Left cardiac atrium (tissue), 4 donors: ENCODE measurements at regions not wholly inside any gene's neighbourhood (a gene's known extent, or its start where the extent isn't known, plus 50 kb on each side); places are given as distances from the start of the nearest gene placed in this dataset.
"Not testable (repeated sequence)": the region's sequence is repeated elsewhere in the genome, so short reads cannot be mapped to it uniquely, and the experiment has no call there.

Experiments used
- ATAC-seq, 2 donors: fragments of 200-7000 bp; cut with Tn5 transposase; one replicate each; pipeline ENCODE4 v1.9.1; 2020; ENCODE audit warnings: mild to moderate bottlenecking in 2 of 2, moderate library complexity in 2 of 2
- DNase-seq: peaks from one replicate; pipeline ENCODE4 v3.0.0-alpha.2; 2020
- intact Hi-C, 2 donors: fragments of 100-400 bp; cut with DNase I; formaldehyde crosslinking; loops; one replicate each; pipeline versions ENCODE4 v1.14.1 to v1.15.1; 2022 to 2023
- donor health status: DM: no; HTN: yes; CAD: no.
- donor health status: DM: no; HTN: yes; CAD: no; lungs with severe emphysema.
- donor health status: DM: yes; HTN: yes; CAD: no.
- donor health status: Dilated cardiomyopathy.

DNA sequence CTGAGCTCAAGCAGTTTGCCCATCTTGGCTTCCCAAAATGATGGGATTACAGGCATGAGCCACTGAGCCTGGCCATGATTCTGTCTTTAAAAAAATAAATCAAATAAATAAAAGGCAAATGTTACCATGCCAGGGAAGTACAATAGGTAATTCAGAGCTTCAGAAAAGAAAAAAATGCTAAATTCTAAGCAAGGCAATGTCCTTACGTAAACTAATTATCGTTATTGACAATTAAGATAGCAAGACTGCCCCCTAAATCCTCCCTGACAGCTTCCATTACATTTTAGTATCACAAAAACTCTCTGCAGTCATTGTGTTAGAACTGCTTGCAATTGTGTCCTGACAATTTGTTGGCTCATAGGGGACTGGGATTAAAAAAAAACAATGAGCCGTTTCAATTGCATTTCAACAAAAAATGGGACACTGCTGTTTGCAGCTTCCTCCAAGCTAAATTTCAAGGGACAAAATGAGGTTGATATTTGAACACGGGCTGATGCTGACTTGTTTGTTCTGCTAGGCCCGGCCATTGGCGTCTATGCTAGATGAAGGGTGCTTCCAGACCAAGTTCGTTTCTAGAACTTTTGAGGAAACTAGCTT is 88.9 kb downstream of the MOGAT1 start:
- no peak for ATAC-seq
- no peak for DNase-seq
- intact Hi-C loops, result no loop called here

DNA sequence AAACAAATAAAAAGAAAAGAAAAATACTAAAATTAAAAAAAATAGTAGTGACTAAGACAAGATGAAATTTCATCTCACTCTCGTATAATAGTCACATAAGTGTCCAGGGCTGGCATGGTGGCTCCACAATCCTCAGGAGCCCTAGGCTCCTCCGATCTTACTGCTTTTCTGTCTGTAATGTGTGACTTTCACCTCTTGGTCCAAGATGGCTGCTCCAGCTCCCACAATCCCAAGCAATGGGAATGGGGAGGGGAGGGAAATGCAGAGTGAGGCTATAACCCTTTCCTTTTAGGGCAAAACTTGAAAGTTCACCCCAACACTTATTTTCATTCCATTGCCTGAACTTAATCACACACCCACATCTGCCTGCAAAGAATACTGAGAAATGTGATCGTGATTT is 90.4 kb downstream of the MOGAT1 start:
- intact Hi-C loops, result no loop called here
- ATAC-seq, result no peak
- no peak for DNase-seq

DNA sequence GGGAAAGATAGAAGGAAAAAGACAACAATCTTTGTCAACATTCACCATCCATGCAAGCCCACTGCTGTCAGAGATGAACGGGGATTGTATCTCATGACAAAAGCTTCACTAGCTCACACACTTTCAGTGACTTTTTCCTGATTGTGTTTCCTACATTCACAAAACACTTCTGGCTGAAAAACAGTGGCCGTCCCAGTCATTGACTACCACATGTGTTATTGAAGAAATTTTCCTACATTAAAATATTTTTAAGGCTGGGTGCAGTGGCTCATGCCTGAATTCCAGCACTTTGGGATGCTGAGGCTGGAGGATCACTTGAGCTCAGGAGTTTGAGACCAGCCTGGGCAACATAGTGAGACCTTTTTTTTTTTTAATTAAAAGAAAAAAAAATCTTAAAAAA is 90.9 kb downstream of the MOGAT1 start:
- DNase-seq (no peak), ATAC-seq (no peak)
- intact Hi-C loops, result no loop called here

DNA sequence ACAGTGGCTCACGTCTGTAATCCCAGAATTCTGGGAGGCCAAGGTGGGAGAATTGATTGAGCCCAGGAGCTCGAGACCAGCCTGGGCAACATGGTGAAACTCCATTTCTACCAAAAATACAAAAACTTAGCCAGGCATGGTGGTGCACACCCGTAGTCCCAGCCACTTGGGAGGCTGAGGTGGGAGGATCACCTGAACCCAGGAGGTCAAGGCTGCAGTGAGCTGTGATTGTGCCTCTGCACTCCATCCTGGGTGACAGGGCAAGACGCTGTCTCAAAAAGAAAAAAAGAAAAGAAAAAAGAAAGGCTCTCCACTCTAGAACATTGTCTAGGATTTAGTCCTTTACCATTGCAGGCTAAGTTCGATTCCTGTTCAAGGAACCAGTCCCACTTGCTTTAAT is 94.4 kb downstream of the MOGAT1 start:
- intact Hi-C loops, DNase-seq, ATAC-seq: not testable (repeated sequence)

DNA sequence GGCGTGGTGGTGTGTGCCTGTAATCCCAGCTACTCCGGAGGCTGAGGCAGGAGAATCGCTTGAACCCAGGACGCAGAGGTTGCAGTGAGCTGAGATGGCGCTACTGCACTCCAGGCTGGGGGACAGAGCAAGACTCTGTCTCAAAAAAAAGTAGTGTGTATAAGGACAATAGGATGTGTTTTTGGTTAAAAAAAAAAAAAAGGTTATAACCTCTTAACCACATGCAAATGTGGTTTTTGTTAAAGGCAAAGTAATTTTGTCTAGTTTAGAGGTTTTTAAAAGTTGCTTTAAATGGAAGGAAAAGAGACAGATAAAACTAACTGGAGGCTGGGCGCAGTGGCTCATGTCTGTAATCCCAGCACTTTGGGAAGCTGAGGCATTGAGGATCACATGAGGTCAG is 92.8 kb upstream of the ACSL3 start:
- ATAC-seq, intact Hi-C loops, DNase-seq: not testable (repeated sequence)

DNA sequence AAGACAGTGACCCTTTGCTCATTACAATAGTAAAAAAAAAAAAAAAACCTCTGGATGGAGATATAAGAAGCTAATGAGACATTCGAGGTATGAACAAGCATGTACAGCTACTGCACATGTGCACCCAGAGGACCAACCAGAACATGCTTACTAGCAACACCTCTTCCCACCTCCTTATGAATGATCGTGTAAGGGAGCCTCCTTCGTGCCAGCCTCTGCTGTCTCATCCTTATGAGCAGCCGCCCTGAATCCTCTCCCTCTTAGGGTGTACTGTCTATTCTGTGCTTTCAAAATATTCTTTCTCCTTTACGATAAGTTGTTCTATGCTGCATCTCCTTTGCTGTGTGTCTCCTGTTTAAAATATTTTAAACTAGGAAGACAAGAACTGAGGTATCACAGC is 91.4 kb upstream of the ACSL3 start:
- DNase-seq, result no peak
- intact Hi-C loops, result no loop called here

DNA sequence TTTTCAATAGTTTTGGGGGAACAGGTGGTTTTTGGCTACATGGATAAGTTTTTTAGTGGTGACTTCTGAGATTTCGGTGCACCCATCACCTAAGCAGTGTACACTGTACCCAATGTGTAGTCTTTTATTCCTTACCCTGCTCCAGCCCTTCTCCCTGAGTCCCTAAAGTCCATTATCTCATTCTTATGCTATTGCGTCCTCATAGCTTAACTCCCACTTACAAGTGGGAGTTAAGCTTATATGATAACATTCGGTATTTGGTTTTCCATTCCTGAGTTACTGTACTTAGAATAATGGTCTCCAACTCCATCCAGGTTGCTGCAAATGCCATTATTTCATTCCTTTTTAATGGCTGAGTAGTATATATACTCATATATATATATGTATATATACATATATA is 90.9 kb upstream of the ACSL3 start:
- DNase-seq, result no peak
- intact Hi-C loops, result no loop called here

More for the DNA sequence above, 91.4 kb upstream of the ACSL3 start:
- peak in 1 of 2 donors; percentile 81 for ATAC-seq

DNA sequence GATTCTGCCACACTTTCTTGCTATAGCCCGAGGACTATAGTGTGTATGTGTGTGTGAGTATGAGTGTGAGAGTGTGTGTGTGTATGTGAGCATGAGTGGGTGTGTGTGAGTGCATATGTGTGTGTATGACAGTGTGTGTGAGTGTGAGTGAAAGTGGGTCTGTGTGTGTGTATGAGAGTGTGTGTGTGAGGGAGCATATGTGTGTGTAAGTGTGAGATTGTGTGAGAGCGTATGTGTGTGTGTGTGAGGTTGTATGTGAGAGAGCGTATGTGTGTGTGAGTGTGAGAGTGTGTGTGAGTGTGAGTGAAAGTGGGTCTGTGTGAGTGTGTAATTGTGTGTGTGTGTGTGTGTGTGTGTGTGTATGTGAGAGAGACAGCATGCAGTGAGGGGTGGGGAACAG is 89.0 kb upstream of the ACSL3 start:
- ATAC-seq, result no peak
- DNase-seq, result no peak
- intact Hi-C loops, result no loop called here

More for the DNA sequence above, 90.9 kb upstream of the ACSL3 start:
- no peak for ATAC-seq

DNA sequence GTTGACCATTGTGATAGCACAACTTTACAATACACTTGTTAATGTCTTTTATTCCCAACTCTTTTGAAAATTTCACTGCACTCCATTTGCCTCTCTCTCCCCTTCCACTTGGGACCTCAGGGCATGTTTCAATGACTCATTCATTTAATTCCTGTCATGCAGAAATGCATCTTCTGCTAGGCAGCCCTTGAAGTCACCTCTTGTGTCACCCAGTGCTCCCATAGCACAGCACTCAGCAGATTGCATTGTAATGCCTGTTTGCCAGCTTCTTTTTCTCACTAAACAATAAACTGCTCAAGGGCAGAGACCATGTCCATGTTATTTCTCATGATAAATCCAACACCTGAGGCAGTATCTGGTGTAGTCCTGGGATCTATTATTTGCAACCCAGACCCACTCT is 85.9 kb upstream of the ACSL3 start:
- intact Hi-C loops, result no loop called here
- ATAC-seq (no peak), DNase-seq (no peak)

DNA sequence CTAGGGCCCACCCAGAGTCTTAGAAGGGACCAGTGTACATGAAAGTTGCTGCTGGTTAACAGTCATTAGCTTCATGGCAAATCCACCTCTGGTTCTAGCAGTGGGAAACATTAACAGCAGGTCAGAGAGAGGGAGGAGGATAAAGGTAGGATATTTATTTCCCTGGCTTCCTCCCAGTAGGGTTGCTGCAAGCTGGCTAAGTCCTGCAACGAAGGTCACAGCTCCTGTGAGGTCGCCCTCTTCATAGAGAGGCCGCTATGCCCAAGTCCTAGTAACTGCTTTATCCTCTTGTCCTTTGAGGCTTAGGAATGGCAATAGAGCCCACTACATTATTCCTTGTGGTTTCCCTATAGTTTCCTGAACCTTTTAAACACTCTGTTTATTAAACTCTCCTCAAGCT is 84.0 kb upstream of the ACSL3 start:
- intact Hi-C loops, result no loop called here
- DNase-seq, result no peak
- ATAC-seq, result no peak

DNA sequence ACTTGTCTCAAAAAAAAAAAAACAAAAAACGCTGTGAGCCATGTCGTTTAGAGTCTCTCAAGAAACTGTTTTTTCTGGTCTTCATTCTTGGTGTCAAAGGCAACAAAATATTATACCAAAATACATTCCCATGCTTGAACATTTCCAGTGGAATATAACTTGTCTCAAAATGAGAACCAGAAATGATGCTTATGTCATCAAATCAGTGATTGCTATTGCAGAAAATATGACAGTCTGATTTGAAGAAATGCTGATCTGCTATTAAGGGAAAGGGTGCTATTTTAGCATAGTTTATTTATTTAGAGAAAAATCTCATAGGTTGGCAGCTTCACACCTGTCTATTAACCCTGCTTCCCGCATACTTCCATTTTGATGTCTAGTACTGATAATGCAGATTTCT is 82.4 kb upstream of the ACSL3 start:
- intact Hi-C loops, result no loop called here
- DNase-seq (no peak), ATAC-seq (no peak)

DNA sequence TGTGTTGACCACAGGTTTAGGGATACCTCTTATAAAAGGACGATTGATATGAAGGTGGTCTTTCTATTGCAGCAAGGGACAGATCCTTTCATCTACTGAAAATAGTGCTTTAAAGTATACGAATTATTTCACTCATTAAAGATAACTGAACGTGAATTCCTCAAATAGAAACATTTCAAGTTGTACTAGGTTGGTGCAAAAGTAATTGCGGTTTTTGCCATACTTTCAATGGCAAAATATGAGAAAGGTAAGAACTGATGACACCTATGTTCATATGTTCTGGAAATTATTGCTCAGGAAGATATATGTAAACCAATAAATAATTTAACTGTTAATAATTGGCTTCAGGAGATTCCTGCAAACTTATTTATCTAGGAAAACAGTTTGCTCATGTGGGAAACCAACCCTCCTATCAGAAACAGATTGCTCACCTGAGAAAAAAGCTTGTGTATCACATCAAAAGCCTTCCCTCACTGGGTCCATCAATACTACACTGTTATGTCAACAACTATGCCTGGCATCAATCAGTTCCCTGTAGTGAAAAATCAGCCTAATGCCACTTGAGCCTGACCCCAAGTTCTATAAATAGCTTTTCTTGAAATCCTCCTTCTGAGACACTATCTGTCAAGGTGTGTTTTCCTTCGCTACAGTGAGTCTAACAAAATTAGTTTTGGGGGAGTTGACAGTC is 81.5 kb upstream of the ACSL3 start:
- no peak for DNase-seq
- intact Hi-C loops, result no loop called here
- no peak for ATAC-seq

DNA sequence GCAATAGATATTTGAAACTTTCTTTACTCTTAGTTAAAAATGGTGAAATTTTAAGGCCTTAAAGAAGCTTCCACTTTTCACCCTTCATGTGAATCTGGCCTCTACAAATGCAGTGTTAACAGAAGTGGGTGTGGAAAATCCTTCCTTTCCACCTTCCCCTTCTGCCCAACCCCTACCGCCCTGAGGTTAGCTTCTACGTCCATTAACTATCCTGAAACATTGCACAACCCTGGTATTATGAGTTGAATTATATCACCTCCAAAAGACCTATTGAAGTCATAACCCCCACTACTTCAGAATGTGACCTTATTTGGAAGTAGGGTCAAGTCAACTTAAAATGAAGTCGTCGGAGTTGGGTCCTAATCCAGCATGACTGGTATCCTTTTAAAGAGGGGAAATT is 80.8 kb upstream of the ACSL3 start:
- intact Hi-C loops, result no loop called here
- DNase-seq (no peak), ATAC-seq (no peak)

DNA sequence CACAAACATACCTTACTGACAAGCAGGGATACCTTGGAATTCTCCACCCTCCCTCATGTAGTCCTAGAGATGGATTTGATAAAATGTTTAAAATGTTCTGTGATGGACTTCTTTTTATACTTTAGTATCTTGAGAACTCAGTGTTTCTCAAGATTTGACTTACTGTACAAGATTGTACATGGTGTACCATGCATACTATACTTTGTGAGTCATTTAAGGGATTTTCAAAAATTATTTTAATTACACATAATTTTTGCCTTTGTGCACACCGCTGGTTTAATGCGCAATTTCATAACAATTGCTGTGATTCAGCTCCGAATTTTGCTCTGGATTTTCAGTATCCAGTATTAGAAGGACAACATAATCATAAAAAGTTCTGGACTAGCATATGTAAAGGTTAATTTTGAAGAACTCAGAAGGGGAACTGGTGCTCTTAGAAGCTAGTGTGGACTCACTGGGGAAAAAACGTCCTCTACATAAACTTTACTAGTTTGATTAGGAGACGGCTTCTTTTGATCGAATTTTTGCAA is 78.6 kb upstream of the ACSL3 start:
- ATAC-seq, result no peak
- no peak for DNase-seq
- intact Hi-C loops, result no loop called here

DNA sequence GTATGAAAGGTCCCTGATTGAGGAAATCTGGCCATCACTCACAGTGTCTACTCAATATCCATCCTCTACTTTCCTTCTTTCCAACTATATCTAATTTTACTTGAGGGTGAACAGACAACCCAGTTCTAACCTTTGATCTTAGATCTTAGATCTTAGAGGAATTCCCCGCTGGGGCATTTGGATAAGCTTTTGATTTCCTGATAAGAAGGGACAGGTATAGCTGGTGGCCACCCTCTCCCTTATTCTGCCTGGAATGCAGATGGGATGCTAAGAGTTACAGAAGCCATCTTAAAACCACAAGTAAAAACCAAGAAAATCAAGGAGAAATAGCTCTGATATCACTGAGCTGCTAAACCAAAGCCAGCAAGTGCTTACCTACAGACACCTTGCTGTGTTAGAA is 77.2 kb upstream of the ACSL3 start:
- intact Hi-C loops, result no loop called here
- DNase-seq (no peak), ATAC-seq (no peak)

DNA sequence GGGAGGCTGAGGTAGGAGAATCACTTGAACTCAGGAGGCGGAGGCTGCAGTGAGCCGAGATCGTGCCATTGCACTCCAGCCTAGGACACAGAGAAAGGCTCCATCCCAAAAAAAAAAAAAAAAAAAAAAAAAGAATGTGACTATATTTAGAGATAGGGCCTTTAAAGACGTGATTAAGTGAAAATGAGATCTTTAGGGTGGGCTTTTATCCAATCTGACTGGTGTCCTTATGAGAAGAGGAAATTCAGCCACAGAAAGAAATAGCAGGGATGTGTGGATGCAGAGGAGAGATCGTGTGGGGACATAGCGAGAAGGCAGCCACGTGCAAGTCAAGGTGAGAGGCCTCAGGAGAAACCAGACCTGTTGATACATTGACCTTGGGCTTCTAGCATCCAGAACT is 69.9 kb upstream of the ACSL3 start:
- ATAC-seq (no peak), DNase-seq (no peak)
- intact Hi-C loops, result loop anchor here in 1 of 2 donors (5.0 to 10.0 kb wide), 2 partner anchors 66 to 71 kb away; partner anchors contain the start of gene ACSL3

DNA sequence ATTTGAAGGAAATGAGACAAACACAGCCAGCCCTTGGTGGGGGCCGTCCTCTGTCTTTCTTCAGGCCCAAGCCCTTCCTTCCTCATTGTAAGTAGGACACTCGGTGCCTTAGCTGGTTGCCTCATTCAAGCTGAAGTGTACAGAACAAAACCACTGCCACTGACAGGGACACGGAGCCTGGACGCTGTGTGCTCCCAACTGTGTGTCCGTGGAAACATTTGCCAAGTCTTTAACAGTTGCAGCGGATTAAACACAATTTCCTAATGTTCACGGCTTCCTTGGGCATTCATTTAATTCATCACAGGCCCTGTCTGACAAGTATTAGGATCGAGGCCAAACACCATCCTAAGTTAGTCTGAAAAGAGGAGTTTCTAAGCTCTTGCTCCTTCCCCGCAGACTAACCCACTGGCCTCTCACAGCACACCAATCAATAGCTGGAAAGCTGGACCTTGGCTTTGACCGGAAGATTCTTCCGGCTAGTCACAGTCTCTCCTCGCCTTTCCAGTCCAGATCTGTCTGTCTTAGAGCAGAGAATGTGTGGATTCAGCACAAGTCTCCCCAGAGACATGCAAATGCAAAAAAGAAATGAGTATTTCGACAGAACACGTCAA is 68.7 kb upstream of the ACSL3 start:
- intact Hi-C loops, result loop anchor here in 1 of 2 donors (5.0 to 10.0 kb wide), 2 partner anchors 67 to 70 kb away; partner anchors contain the start of gene ACSL3
- ATAC-seq (peak; percentile 81 to 86), DNase-seq (peak; percentile 57)

DNA sequence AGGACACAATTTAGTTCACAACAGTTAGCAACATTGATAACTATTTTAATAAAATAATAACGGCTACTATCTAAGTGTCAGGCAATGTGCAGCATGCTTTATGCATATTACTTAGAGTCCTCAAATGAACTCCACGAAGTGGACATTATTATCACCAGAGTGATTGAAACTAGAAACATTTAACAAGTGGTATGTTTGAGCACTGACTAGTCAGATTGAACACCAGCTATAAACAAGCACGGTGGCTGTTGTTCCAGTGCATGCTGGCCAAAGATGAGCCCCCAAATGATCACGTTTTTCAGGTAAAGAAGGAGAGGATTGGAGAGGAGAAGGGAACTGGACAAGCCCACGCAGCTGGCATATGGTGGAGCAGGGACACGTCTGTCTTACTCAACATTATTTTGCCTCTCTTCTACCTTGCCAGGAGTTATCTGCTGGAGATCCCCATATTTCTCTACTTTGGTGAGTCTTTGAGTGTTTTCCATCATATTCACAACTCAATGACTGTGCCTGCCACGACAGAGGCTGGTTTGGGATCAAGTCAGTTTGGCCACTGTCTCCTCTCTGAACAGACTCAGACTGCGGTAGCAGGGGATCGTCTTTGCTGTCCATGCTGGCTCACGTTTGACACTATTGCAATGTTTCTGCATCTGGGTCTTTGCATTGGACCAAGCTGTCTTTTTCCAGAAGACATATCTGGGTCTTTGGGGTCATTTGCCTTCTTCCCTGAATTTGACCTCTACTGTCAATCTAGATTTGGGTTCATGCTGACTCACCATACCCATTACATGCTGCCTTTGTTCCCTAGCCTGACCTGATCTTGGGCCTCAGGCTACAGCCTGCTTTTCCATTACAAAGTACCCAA is 66.0 kb upstream of the ACSL3 start:
- DNase-seq (no peak), ATAC-seq (no peak)
- intact Hi-C loops, result loop anchor here in 1 of 2 donors (2.0 to 10.0 kb wide), 3 partner anchors 67 to 110 kb away; partner anchors contain the start of gene ACSL3
